ENCODE measurements at regions not wholly inside any gene's neighbourhood (a gene's known extent, or its start where the extent isn't known, plus 50 kb on each side); places are given as distances from the start of the nearest gene placed in this dataset.
A peak's percentile ranks its signal among the peaks of the same experiment; 100 is the strongest.

GRCh38 chr2:215765729-215766360, 247.5 kb downstream of the MREG start:
- no peak for DNase-seq

GRCh38 chr2:215764441-215765048, 248.8 kb downstream of the MREG start:
- no peak for DNase-seq

GRCh38 chr2:215760557-215760956, 252.8 kb downstream of the MREG start:
- DNase-seq: no peak

- DNase-seq: no peak
Observed at GRCh38 chr2:215760091-215760490, 253.3 kb downstream of the MREG start.

GRCh38 chr2:215758691-215759090, 254.7 kb downstream of the MREG start:
- no peak for DNase-seq

- no peak for DNase-seq
Observed at GRCh38 chr2:215756346-215756730, 257.0 kb downstream of the MREG start.

- DNase-seq: no peak
Observed at GRCh38 chr2:215755641-215756345, 257.6 kb downstream of the MREG start.

GRCh38 chr2:215754546-215754945, 258.8 kb downstream of the MREG start:
- no peak for DNase-seq

GRCh38 chr2:215753808-215754207, 259.5 kb downstream of the MREG start:
- no peak for DNase-seq

- no peak for DNase-seq
Observed at GRCh38 chr2:215752991-215753390, 260.4 kb downstream of the MREG start.

GRCh38 chr2:215752436-215752835, 260.9 kb downstream of the MREG start:
- no peak for DNase-seq

GRCh38 chr2:215751911-215752272, 261.5 kb downstream of the MREG start:
- DNase-seq: no peak

- DNase-seq: no peak
Observed at GRCh38 chr2:215751200-215751910, 262.0 kb downstream of the MREG start.

- DNase-seq: no peak
Observed at GRCh38 chr2:215750763-215751162, 262.6 kb downstream of the MREG start.

- DNase-seq: no peak
Observed at GRCh38 chr2:215749092-215749957, 264.0 kb downstream of the MREG start.

GRCh38 chr2:215748446-215748845, 264.9 kb downstream of the MREG start:
- no peak for DNase-seq

GRCh38 chr2:215746887-215747615, 266.3 kb downstream of the MREG start:
- DNase-seq: no peak

- peak; percentile 56 for DNase-seq
Observed at GRCh38 chr2:215746226-215746886, 267.0 kb downstream of the MREG start.

GRCh38 chr2:215745331-215745730, 268.0 kb downstream of the MREG start:
- peak; percentile 47 for DNase-seq

GRCh38 chr2:215744514-215744913, 268.8 kb downstream of the MREG start:
- DNase-seq: no peak

- no peak for DNase-seq
Observed at GRCh38 chr2:215743066-215743465, 270.3 kb downstream of the MREG start.
